ENCODE measurements at regions not wholly inside any gene's neighbourhood (a gene's known extent, or its start where the extent isn't known, plus 50 kb on each side); places are given as distances from the start of the nearest gene placed in this dataset.

DNA sequence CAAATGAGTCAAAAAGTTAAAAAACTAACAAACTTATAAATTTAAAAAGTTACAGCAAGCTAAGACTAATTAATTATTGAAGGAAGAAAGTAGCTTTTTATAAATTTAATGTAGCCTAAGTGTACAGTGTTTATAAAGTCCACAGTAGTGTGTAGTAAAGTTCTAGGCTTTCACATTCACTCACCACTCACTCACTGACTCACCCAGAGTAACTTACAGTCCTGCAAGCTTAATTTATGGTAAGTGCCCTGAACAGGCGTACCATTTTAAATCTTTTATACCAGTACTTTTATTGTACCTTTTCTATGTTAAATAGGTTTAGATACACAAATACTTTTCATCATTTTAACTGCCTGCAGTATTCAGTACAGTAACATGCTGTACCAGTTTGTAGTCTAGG is 80.0 kb upstream of the C9orf72 start:
- no peak for TF ChIP-seq ZNF274 (IDR thresholded peaks at IDR 0.05; ENCODE audit: low read depth, low read length)
- TF ChIP-seq SUZ12 (IDR thresholded peaks at IDR 0.05; ENCODE audit: extremely low read depth, insufficient read depth, insufficient read length): no peak
- TF ChIP-seq YY1 (IDR thresholded peaks at IDR 0.05; ENCODE audit: insufficient read depth, insufficient read length): no peak

Measured in NT2/D1 (cell line).